GM19099 (cell line): ENCODE measurements at regions not wholly inside any gene's neighbourhood (a gene's known extent, or its start where the extent isn't known, plus 50 kb on each side); places are given as distances from the start of the nearest gene placed in this dataset.

Experiments
- POLR2A ChIP-seq: IDR thresholded peaks from 3 replicates; pipeline ENCODE4 v1.6.1; 2011; ENCODE audit warnings: low read depth; ENCODE audit not compliant: insufficient read length; ENCODE audit errors: extremely low read depth

- no peak for TF ChIP-seq POLR2A
Measured at GRCh38 chr2:161052214-161052613, 108.0 kb upstream of the TANK start.

- TF ChIP-seq POLR2A, result no peak
Measured at GRCh38 chr2:161055289-161055688, 104.9 kb upstream of the TANK start.

- TF ChIP-seq POLR2A, result no peak
Measured at GRCh38 chr2:161059388-161059787, 100.8 kb upstream of the TANK start.

DNA sequence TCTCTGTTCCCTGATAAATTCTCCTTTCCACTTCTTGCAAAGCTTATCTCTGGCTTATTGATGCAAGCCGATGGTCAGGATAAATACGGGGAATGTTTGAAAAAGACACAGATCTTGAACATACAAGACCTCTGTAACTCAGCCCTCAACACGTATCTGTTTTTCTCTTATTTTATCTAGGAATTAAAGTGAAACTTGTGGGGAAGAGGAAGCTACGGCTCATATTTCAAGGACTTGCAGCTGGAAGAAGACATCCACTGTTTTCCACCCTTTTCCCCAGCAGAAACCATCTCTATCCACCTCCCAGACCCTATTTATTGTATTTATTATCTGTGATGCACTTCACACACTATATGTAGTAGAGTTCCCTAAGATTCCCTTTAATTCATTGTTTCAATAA is 98.4 kb upstream of the TANK start:
- TF ChIP-seq POLR2A, result no peak

DNA sequence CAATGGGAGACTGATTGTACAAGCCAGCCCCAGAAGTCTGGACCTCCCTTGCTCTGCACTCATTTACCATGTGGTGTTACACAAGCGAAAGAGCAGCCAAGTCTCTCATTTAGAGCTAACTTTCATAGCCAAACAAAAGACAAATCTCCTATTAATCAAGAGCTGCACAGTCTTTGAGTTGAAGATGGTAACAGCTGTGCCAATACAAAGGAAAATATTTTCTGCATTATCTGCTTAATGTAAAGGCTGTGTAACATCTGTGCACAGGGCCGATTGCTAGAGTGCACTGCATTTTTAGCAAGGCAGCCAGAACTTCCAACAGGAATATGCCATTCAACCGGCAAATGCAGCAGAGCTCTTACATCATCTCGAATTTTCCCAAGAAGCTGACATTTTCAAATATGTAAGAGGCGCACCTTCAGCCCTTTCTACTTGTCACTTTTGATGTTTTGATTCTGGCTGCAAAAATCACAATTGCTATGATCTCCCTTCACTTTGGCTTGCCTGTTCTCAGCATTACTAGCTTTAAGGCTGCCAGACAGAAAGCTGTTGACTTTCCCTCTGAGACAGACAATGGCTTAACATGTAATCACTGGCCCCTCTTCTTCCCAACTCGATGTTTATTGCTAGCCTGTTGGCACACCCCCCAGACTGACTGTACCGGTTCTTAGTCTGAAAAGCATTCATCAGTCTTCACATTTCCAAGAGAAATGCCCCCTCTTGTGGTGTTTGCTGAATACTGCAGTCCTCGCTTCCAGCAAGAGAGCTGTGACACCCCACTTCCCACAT is 96.9 kb upstream of the TANK start:
- TF ChIP-seq POLR2A, result no peak

- TF ChIP-seq POLR2A, result no peak
Measured at GRCh38 chr2:161063946-161064306, 96.3 kb upstream of the TANK start.

GRCh38 chr2:161067846-161068350 is 92.3 kb upstream of the TANK start:
- no peak for TF ChIP-seq POLR2A

GRCh38 chr2:161068670-161069069 is 91.6 kb upstream of the TANK start:
- no peak for TF ChIP-seq POLR2A

DNA sequence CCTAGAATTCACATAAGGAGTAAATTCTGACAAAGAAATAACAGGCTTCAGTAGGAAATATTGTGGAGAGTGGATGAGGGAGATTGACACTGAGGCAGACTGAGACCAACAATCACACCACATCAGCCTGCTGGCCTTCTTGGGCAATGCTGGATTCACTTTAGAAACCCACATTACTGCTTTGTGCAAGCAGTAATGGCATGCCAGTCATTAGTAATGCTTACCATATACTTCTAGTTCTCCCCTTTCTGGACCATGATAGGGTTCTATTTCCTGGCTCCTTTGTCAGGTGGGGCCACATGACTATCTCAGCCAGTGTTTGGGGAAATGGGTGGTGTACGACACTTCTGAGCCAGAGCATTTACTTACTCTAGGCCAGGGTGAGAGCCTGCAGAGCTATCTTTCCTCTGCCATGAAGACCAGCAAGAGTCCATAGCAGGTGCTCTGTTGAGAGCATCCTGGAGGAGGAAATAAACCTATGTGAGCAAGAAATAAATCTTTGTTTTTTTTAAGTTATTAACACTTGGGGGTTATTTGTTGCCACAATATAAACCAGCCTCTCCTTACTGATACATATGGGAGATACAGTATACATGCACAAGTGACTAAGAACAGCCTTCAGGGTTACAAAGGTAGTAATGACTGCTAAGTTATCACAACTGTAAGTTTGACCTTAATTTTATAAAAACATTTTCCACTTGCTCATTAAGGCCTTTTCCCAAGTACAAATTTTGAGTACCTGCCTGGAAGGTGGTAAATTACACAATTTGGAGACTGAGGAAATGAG is 89.3 kb upstream of the TANK start:
- TF ChIP-seq POLR2A, result no peak

DNA sequence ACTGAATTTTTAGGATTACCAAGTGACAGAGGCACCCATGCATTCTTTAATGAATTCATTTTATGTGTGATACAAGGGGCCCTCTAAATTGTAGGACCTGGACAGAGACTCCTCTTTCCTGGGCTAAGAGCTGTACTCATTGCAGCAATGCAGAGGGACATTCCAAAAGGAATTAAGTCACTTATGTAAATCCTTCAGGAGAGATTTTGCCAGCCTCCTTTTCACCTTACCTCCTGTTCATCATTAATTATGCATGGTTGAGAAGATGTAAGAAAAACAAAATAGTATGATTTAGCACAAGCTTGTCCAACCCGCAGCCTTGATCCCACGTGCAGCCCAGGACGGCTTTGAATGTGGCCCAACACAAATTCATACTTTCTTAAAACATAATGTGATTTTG is 84.5 kb upstream of the TANK start:
- TF ChIP-seq POLR2A, result no peak

DNA sequence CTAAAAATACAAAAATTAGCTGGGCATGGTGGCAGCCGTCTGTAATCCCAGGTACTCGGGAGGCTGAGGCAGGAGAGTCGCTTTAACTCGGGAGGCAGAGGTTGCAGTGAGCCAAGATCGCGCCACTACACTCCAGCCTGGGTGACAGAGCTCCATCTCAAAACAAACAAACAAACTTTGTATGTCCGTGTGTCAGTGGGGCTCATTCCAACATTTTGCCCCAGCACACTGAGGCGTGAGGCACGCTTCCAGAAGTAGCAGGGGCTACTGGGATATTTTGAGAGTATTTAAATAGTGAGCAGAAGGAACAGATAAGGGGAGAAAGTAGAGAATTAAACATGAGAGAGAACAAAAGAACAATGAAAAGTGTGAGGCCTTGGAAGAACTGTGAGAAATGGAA is 83.3 kb upstream of the TANK start:
- TF ChIP-seq POLR2A, result no peak

- no peak for TF ChIP-seq POLR2A
Measured at GRCh38 chr2:161077367-161078210, 82.6 kb upstream of the TANK start.

GRCh38 chr2:161078211-161078539 is 82.1 kb upstream of the TANK start:
- TF ChIP-seq POLR2A, result no peak

- TF ChIP-seq POLR2A, result no peak
Measured at GRCh38 chr2:161085149-161085548, 75.1 kb upstream of the TANK start.

GRCh38 chr2:161088658-161089350 is 71.4 kb upstream of the TANK start:
- TF ChIP-seq POLR2A, result no peak

DNA sequence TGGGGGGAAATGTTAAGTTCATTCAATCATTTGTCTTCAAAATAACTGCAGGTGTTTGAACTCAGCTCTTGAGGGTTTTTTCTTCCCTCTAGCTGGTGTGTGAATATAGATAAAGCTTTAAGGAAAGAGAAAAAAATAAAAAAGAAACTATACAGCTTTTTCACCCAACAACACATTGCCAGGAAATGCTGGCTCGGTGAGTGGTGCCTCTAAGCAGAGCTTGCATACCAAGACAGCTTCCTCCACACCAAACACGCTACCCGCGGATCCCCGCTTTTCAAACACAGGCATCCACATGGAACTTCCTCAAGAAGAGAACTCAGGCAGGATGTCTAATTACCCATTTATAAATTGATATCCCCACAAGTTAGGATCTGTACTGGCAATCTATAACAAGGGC is 69.8 kb upstream of the TANK start:
- peak; percentile 39 for TF ChIP-seq POLR2A

DNA sequence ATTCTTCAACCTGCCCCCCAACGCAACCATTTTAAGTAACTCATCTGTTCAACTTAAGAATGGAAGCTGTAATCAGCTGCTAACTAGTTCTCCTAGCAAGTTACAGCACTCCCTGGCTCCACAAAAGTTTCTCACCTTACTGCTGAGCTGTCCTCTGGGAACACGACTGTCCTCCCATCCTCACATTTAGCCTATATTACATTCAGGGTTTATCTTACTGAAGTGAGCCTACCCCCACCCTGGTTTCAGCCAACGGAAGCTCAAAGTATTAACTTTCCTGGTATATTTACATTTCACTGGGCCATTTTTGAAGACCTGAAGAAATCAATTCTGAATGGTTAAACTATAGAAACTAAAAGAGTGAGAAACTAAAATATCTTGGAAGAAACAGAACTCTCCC is 64.9 kb upstream of the TANK start:
- TF ChIP-seq POLR2A, result no peak
